Tibial nerve (tissue), 4 donors: ENCODE measurements at regions not wholly inside any gene's neighbourhood (a gene's known extent, or its start where the extent isn't known, plus 50 kb on each side); places are given as distances from the start of the nearest gene placed in this dataset.

Experiments
- EP300 ChIP-seq, 2 donors: sonication (generic); formaldehyde crosslinking; IDR thresholded peaks; one replicate each; pipeline ENCODE4 v1.6.1; 2017; ENCODE audit warnings: antibody characterized with exemption in 2 of 2, mild to moderate bottlenecking in 1 of 2
- POLR2A ChIP-seq, 2 donors: fragments of 450-650 bp; IDR thresholded peaks; one replicate each; pipeline ENCODE4 v1.6.1; 2017; ENCODE audit warnings: antibody characterized with exemption in 2 of 2, mild to moderate bottlenecking in 2 of 2, moderate library complexity in 2 of 2
- TF ChIP-seq, protein P1 (sequence below), 5 experiments: fragments of 200-600 bp in 3 of 5; fragments of 450-650 bp in 2 of 5; sonication (generic) in 3 of 5; IDR thresholded peaks; one replicate each; pipeline ENCODE4 v1.5.1; 2016 to 2019; ENCODE audit warnings: antibody characterized with exemption in 5 of 5, mild to moderate bottlenecking in 3 of 5, moderate library complexity in 2 of 5

DNA sequence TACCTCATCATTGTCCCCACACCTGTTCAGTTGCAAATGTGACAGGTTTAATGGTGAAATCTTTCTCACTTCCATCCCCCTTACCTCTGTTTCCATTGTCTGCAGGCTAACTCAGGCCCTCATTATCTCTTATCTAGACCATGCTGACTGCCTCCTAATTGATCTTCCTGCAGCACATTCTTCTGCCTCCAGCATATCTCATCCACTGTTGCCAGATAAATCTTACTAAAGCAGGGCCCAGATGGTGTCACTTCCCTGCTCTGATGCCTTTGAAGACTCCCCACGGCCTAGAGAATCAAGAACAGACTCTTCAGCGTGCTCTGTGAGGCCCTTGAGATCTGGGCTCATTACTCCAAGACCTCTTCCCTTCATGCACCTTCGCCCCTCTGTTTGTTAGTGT is 230.1 kb downstream of the DUSP10 start:
- no peak for TF ChIP-seq POLR2A (IDR thresholded peaks at IDR 0.05)
- TF ChIP-seq, protein P1, sequence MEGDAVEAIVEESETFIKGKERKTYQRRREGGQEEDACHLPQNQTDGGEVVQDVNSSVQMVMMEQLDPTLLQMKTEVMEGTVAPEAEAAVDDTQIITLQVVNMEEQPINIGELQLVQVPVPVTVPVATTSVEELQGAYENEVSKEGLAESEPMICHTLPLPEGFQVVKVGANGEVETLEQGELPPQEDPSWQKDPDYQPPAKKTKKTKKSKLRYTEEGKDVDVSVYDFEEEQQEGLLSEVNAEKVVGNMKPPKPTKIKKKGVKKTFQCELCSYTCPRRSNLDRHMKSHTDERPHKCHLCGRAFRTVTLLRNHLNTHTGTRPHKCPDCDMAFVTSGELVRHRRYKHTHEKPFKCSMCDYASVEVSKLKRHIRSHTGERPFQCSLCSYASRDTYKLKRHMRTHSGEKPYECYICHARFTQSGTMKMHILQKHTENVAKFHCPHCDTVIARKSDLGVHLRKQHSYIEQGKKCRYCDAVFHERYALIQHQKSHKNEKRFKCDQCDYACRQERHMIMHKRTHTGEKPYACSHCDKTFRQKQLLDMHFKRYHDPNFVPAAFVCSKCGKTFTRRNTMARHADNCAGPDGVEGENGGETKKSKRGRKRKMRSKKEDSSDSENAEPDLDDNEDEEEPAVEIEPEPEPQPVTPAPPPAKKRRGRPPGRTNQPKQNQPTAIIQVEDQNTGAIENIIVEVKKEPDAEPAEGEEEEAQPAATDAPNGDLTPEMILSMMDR (IDR thresholded peaks at IDR 0.05): no peak
- no peak for TF ChIP-seq EP300 (IDR thresholded peaks at IDR 0.05)
